Vagina (tissue), 2 donors: ENCODE measurements at regions not wholly inside any gene's neighbourhood (a gene's known extent, or its start where the extent isn't known, plus 50 kb on each side); places are given as distances from the start of the nearest gene placed in this dataset.
"Not testable (repeated sequence)": the region's sequence is repeated elsewhere in the genome, so short reads cannot be mapped to it uniquely, and the experiment has no call there.

Experiments used
- DNase-seq, 2 donors: peaks; one replicate each; pipeline ENCODE4 v3.0.0-alpha.2; 2017; ENCODE audit errors: extremely low spot score in 2 of 2
- H3K27ac ChIP-seq: fragments of 200-600 bp; sonication (generic); one replicate; pipeline ENCODE4 v1.5.1; 2019
- H3K27me3 ChIP-seq: fragments of 200-600 bp; sonication (generic); one replicate; pipeline ENCODE4 v1.5.1; 2019
- H3K36me3 ChIP-seq, 2 donors: fragments of 200-600 bp; sonication (generic); one replicate each; pipeline ENCODE4 v1.5.1; 2017 to 2019
- H3K4me1 ChIP-seq: fragments of 200-600 bp; sonication (generic); one replicate; pipeline ENCODE4 v1.5.1; 2019
- H3K4me3 ChIP-seq, 2 donors: fragments of 200-600 bp; sonication (generic); 1 replicate in 1 of 2; 2 replicates in 1 of 2; pipeline ENCODE4 v1.5.1; 2016 to 2019
- H3K9me3 ChIP-seq: fragments of 200-600 bp; sonication (generic); one replicate; pipeline ENCODE4 v1.5.1; 2019
- CTCF ChIP-seq, 3 experiments: fragments of 450-650 bp in 2 of 3; fragments of 200-600 bp in 1 of 3; sonication (generic) in 1 of 3; IDR thresholded peaks; one replicate each; pipeline ENCODE4 v1.5.1; 2017 to 2019; ENCODE audit warnings: antibody characterized with exemption in 3 of 3, mild to moderate bottlenecking in 2 of 3, moderate library complexity in 2 of 3
- POLR2A ChIP-seq, 2 donors: fragments of 450-650 bp; IDR thresholded peaks; one replicate each; pipeline ENCODE4 v1.6.1; 2017; ENCODE audit warnings: antibody characterized with exemption in 2 of 2, mild to moderate bottlenecking in 2 of 2, moderate library complexity in 2 of 2
- POLR2AphosphoS5 ChIP-seq, 2 donors: sonication (generic); formaldehyde crosslinking; IDR thresholded peaks; one replicate each; pipeline ENCODE4 v1.9.0; 2017; ENCODE audit warnings: antibody characterized with exemption in 2 of 2, mild to moderate bottlenecking in 2 of 2, low read depth in 1 of 2; ENCODE audit not compliant: insufficient read depth in 1 of 2
- intact Hi-C: fragments of 100-400 bp; cut with DNase I; formaldehyde crosslinking; loops from one replicate; pipeline ENCODE4 v1.15.1; 2023

GRCh38 chr9:79430619-79431018, 141.1 kb upstream of the TLE4 start:
- Histone ChIP-seq H3K4me1 (no peaks in the 10 kb centered on the region), H3K27me3 (no peaks in the 10 kb centered on the region), H3K36me3 (no peaks in the 10 kb centered on the region), H3K9me3 (no peaks in the 10 kb centered on the region), H3K4me3 (no peak overlapping the region), H3K27ac (no peak overlapping the region)
- intact Hi-C loops: no loop called here
- TF ChIP-seq POLR2AphosphoS5 (IDR thresholded peaks at IDR 0.05; ENCODE audit: insufficient read depth in 1 of 2, low read depth in 1 of 2) (no peak), POLR2A (IDR thresholded peaks at IDR 0.05) (no peak), CTCF (IDR thresholded peaks at IDR 0.05) (no peak)
- DNase-seq: no peak

GRCh38 chr9:79431019-79431679, 140.6 kb upstream of the TLE4 start:
- Histone ChIP-seq H3K27me3 (no peaks in the 10 kb centered on the region), H3K36me3 (no peaks in the 10 kb centered on the region)
- intact Hi-C loops: no loop called here

GRCh38 chr9:79432485-79432884, 139.3 kb upstream of the TLE4 start:
- Histone ChIP-seq H3K27me3 (no peaks in the 10 kb centered on the region), H3K4me1 (no peaks in the 10 kb centered on the region), H3K27ac (no peak overlapping the region), H3K36me3 (no peaks in the 10 kb centered on the region), H3K4me3 (no peak overlapping the region), H3K9me3 (no peaks in the 10 kb centered on the region)
- no peak for DNase-seq
- TF ChIP-seq POLR2AphosphoS5 (IDR thresholded peaks at IDR 0.05; ENCODE audit: insufficient read depth in 1 of 2, low read depth in 1 of 2): no peak
- TF ChIP-seq CTCF (IDR thresholded peaks at IDR 0.05): no peak
- no peak for TF ChIP-seq POLR2A (IDR thresholded peaks at IDR 0.05)
- intact Hi-C loops: no loop called here

More at GRCh38 chr9:79431019-79431679, 140.6 kb upstream of the TLE4 start:
- Histone ChIP-seq H3K4me3 (no peak overlapping the region), H3K27ac (no peak overlapping the region), H3K9me3 (no peaks in the 10 kb centered on the region), H3K4me1 (no peaks in the 10 kb centered on the region)
- no peak for TF ChIP-seq POLR2AphosphoS5 (IDR thresholded peaks at IDR 0.05; ENCODE audit: insufficient read depth in 1 of 2, low read depth in 1 of 2)
- TF ChIP-seq CTCF (IDR thresholded peaks at IDR 0.05): no peak
- no peak for TF ChIP-seq POLR2A (IDR thresholded peaks at IDR 0.05)
- no peak for DNase-seq

- Histone ChIP-seq H3K4me1 (no peaks in the 10 kb centered on the region), H3K27ac (no peak overlapping the region), H3K4me3 (no peak overlapping the region), H3K9me3 (no peaks in the 10 kb centered on the region), H3K36me3 (no peaks in the 10 kb centered on the region), H3K27me3 (no peaks in the 10 kb centered on the region)
- intact Hi-C loops: no loop called here
- no peak for DNase-seq
- TF ChIP-seq POLR2AphosphoS5 (IDR thresholded peaks at IDR 0.05; ENCODE audit: insufficient read depth in 1 of 2, low read depth in 1 of 2): no peak
- no peak for TF ChIP-seq POLR2A (IDR thresholded peaks at IDR 0.05)
- TF ChIP-seq CTCF (IDR thresholded peaks at IDR 0.05): no peak
Measured at GRCh38 chr9:79433703-79434102, 138.1 kb upstream of the TLE4 start.

GRCh38 chr9:79439221-79439620, 132.5 kb upstream of the TLE4 start:
- intact Hi-C loops, H3K36me3 ChIP-seq, H3K4me3 ChIP-seq, H3K27me3 ChIP-seq, H3K9me3 ChIP-seq, H3K27ac ChIP-seq, DNase-seq, H3K4me1 ChIP-seq: not testable (repeated sequence)
